GM18498 (cell line): ENCODE measurements at regions not wholly inside any gene's neighbourhood (a gene's known extent, or its start where the extent isn't known, plus 50 kb on each side); places are given as distances from the start of the nearest gene placed in this dataset.
"Not testable (repeated sequence)": the region's sequence is repeated elsewhere in the genome, so short reads cannot be mapped to it uniquely, and the experiment has no call there.

Experiments
- ATAC-seq: cut with Tn5 transposase; IDR thresholded peaks from one replicate; pipeline ENCODE4 v1.9.1; 2021; ENCODE audit warnings: mild to moderate bottlenecking, moderate library complexity; ENCODE audit not compliant: unreplicated experiment

- ATAC-seq = no peak
Observed at GRCh38 chr4:125262502-125262901, 52.3 kb upstream of the FAT4 start.

DNA sequence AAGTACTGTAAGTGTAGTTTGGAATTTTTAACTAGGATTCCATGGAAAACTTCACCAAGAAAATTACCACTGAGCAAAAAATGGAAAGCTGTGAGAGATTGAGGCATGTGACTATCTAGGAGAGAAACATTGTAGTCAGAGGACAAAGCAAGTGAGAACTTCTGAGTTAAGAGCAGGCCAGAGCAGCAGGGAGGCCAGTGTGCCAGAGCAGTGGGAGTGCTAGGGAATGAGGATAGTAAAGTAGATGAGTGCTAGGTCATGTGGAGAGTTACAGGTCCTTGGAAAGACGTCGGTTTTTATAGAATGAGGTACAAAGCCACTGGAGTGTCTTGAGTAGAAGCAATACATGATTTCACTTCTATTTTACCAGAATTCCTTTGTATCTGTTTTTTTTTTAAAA is 52.7 kb upstream of the FAT4 start:
- ATAC-seq = no peak

DNA sequence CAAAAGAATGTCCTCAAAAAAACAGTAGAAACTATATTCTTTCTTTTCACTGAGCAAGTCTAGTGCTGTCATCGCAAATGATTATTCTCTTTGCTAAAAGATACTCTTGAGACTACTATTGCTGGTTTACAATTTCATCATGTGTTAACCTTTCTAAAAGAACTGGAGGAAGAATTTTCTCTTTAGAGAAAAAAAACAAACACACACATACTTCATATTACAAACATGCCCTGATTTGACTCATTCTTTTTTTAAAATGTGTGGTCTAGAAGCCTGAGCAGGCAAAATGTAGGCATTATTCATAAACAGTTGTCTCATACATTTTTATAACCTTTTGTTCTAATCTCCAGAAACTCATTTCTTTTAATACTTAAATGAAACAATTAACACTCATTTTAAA is 60.6 kb upstream of the FAT4 start:
- no peak for ATAC-seq

GRCh38 chr4:125244848-125245450 is 69.8 kb upstream of the FAT4 start:
- no peak for ATAC-seq

- ATAC-seq = no peak
Observed at GRCh38 chr4:125243789-125244397, 70.9 kb upstream of the FAT4 start.

GRCh38 chr4:125235971-125236370 is 78.8 kb upstream of the FAT4 start:
- ATAC-seq = no peak

DNA sequence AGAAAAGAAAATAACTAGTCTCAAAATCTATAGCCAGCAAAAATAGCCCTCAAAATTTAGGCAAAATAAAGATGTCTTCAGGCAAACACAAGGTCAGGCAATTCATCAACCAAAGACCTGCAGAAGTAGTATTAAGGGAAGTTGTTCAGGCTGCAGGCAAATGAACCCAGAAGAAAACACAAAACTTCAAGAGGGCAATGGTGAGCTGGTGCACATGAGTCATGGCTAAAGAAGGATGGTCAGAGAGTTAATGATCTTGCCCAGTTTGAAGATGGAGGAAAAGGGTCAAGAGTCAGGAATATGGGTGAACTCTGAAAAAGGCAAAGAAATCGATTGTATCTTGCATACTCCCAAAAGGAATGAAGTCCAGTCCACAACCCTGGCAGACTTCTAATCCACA is 83.1 kb upstream of the FAT4 start:
- ATAC-seq = no peak

DNA sequence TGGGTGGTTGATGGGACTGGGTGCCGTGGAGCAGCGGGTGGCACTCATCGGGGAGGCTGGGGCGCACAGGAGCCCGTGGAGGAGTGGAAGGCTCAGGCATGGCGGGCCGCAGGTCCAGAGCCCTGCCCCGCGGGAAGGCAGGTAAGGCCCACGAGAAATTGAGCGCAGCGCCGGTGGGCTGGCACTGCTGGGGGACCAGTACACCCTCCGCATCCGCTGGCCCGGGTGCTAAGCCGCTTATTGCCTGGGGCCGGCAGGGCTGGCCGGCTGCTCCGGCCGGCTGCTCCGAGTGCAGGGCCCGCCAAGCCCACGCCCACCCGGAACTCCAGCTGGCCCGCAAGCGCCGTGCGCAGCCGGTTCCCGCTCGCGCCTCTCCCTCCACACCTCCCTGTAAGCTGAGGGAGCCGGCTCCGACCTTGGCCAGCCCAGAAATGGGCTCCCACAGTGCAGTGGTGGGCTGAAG is 85.1 kb upstream of the FAT4 start:
- ATAC-seq = no peak

GRCh38 chr4:125225806-125226205 is 88.9 kb upstream of the FAT4 start:
- ATAC-seq = no peak

DNA sequence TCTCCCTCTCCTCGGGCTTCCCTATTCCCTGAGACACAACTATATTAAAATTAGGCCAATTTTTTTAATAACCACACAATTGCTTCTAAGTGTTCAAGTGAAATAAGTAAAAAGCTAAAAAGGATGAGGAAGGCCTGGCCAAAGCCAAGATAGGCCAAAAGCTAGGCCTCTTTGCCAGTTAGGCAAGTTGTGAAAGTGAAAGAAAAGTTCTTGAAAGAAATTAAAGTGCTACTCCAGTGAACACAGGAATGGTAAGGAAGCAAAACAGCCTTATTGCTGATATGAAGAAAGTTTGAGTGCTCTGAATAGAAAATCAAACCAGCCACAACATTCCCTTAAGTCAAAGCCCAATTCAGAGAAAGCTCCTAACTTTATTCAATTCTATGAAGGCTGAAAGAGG is 114.2 kb upstream of the FAT4 start:
- no peak for ATAC-seq

DNA sequence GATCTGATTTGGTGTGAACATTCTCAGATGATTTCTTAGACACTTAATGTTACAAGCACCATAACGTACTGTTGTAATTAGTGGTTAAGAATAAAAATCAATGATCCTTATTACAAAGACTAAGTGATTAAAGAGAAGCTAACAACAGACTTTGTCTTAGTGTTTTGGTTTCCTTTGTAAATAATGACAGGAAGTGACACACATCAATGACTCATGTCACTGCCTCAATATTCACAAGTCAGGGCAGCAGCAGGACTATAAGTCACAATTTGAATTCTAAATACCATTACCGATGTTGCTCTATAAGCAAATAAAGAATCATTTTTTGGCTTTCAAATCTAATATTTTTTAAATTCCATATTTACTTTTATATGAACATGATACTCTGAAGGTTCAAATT is 115.8 kb upstream of the FAT4 start:
- ATAC-seq = no peak

- not testable (repeated sequence) for ATAC-seq
Observed at GRCh38 chr4:125191874-125192459, 122.8 kb upstream of the FAT4 start.

DNA sequence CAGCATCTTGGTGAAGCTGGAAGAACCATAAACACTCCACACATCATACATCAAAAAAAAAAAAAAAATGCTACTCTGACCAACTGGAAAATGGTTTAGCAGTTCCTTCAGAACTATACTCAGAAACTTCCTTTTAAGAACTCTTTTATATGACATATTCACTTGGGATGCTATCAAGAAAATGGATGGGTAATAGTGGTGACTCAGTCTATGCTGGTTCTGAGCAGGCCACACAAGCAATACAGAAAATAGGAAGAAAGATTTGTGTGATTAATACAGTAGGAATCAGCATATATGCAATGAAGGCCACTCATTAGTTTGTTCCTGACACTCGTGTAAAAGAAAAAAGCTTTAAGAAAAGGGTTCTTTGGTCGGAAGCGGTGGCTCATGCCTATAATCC is 123.5 kb upstream of the FAT4 start:
- ATAC-seq = no peak

DNA sequence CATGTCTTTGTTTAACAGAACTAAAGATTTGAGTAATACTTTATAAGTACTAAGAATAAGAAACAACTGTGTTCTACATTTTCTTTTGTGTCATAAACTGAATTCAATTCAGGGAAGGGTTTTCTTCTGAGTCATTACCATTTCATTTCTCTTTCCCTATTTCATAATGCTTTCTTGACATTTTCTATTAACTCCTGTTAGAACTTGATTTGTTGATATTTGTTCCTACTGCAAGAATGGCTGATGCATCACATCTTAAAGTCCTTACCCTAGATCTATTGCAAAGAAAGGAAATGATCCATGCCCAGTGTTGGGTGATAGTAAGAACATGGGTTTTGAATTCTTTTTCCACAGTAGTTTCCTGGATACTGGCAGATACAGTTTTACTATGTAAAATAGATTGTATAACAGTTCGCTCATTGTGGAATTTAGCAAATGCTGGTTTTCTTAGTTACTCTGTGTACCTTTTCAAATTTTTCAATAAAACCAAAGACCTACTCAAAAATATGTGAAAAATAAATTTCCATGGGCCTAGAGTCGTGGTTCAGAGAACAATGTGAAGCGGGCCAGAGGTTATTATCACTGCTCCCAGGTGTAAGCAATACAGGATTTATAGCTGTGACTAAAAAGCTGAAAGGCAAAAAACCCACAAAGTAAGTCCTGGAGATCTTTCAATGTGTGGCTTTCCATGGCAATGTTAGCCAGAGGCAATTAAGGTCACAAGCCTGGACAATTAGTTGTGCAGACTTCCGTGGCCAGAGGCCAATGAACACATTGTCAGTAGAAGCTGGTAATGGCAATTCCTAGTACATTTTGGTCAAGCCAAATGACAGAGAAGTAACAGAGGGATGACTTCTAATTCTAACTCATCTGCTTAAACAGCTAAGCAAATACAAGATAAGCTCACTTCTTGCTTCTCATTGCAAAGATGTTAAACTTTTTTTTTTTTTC is 127.3 kb upstream of the FAT4 start:
- ATAC-seq = no peak

DNA sequence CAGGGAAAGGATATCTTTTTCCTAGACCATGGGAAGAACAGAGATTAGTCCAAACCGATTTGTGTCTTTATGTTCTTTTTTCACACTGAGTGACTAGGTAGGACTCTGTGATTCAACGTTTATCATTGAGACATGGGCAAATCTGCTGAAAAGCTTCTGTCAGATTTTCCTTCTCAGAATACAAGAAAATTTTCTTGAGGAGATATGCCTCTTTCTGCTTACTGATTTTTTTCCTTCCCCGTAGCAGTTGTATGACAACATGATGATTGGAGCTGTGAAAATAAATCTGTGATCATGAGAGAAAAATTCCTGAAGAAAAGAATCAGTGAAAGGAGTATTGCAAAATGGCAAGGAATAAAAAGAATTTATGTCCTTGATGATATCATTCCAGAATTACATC is 130.6 kb upstream of the FAT4 start:
- ATAC-seq = no peak

DNA sequence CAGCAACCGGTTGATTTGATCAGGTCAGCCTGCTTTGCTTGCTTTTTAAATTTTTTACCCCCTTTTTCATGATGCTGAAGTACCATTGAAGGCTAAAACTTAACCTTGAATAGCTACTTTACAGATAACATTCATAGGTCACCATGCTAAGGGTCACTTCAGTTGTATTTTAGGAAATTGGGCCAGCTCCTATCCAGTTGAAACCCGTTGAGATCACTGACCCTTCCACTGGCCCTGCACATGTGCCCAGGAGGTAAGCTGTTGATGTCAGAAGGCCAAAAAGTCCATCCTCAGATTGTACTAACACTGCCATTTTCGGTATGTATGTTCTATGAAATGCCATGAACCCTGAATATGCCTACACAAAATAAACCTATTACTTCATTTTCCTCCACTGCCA is 133.0 kb upstream of the FAT4 start:
- no peak for ATAC-seq

DNA sequence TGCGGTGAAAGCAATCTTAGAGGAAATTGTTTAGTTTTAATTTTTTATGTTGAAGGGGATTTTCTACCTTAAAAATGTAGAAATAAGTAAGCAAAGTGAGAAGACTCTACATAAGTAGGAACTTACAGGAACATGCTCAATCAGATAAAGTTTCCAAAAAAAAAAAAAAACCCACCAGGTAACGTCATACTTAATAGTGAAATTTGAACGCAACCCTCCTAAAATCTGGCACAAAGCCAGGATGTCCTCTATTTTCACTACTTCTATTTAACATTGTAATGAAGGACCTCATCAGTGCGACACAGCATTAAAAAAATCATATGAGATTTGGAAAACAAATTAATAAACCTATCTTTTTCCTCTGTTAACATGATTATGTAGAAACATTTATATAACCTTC is 135.0 kb upstream of the FAT4 start:
- no peak for ATAC-seq

- no peak for ATAC-seq
Observed at GRCh38 chr4:125169192-125169591, 145.6 kb upstream of the FAT4 start.

DNA sequence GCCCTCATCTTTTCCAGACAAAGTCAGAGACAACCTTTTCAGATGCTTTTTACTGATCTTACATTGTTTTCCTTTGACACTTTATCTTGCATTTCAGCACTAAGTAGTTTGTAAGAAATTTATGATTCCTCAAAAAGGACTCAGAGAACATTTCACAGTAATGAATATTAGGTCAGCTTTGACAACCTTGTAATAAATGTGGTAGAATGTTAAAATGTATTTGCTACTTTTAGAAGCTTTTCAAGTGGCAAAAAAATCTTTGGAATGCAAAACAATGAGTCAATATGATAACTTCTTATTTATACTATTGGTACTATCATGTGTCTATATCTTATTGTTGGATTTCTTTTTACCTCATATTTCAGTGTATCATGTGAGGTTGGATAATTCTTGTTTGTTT is 146.2 kb upstream of the FAT4 start:
- no peak for ATAC-seq

- ATAC-seq = not testable (repeated sequence)
Observed at GRCh38 chr4:125166012-125166411, 148.7 kb upstream of the FAT4 start.

- no peak for ATAC-seq
Observed at GRCh38 chr4:125159001-125159400, 155.8 kb upstream of the FAT4 start.

- ATAC-seq = no peak
Observed at GRCh38 chr4:125155251-125155650, 159.5 kb upstream of the FAT4 start.
